ENCODE measurements at regions not wholly inside any gene's neighbourhood (a gene's known extent, or its start where the extent isn't known, plus 50 kb on each side); places are given as distances from the start of the nearest gene placed in this dataset.
A peak's percentile ranks its signal among the peaks of the same experiment; 100 is the strongest.
"Not testable (repeated sequence)": the region's sequence is repeated elsewhere in the genome, so short reads cannot be mapped to it uniquely, and the experiment has no call there.

DNA sequence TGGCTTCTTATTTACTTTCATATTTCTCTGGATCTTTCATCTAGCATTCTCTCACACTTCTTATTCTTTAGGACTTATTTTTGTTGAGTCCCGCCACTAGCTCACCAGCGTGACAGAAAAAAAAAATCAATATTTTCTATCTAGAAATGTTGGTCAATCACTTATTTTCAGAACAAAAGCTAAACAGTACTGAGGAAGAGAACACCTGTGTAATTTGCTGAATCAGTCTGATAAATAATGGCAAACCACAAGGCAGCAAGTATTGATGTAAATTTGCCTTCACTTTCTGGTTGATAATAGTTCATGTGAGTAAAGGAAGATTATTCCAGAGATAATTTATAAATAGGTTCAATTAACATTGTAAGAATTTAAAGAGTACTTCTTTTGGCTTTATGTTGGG lies 179.2 kb downstream of the BCHE start:
- Histone ChIP-seq H3K36me3 (replicated peaks; ENCODE audit: insufficient read depth, low read length) (no peaks in the 10 kb centered on the region), H3K4me3 (ENCODE audit: low read length) (0 out of 2 replicates have a peak overlapping the region, but pooled peaks have one; percentile 6), H3K9ac (ENCODE audit: low read length) (0 out of 2 replicates have a peak overlapping the region, but pooled peaks have one; percentile 2), H3K27me3 (replicated peaks; ENCODE audit: insufficient read depth, low read length) (no peaks in the 10 kb centered on the region), H3F3A (ENCODE audit: insufficient read depth, low read length) (0 out of 2 replicates have a peak, but pooled peaks cover 5% of the 10 kb centered on the region), H4K20me1 (ENCODE audit: insufficient read depth, low read length) (no peaks in the 10 kb centered on the region), H3K9me3 (replicated peaks; ENCODE audit: insufficient read depth, low read length) (no peaks in the 10 kb centered on the region), H2AFZ (ENCODE audit: low read length) (peak overlapping the region; percentile 35; the same call in 1 of the 2 replicates), H3K27ac (ENCODE audit: low read length) (peak overlapping the region; percentile 5; the same call in 1 of the 2 replicates), H3K9me2 (replicated peaks; ENCODE audit: insufficient read depth, low read length) (no peaks in the 10 kb centered on the region), H3K4me1 (ENCODE audit: low read length) (peaks cover 12% of the 10 kb centered on the region), H3K4me2 (ENCODE audit: low read depth, low read length) (peak overlapping the region; percentile 53), H3K79me2 (ENCODE audit: low read length) (no peaks in the 10 kb centered on the region)
- TF ChIP-seq EZH2phosphoT487 (IDR thresholded peaks at IDR 0.05; ENCODE audit: low read length) = no peak
- TF ChIP-seq, protein P1, sequence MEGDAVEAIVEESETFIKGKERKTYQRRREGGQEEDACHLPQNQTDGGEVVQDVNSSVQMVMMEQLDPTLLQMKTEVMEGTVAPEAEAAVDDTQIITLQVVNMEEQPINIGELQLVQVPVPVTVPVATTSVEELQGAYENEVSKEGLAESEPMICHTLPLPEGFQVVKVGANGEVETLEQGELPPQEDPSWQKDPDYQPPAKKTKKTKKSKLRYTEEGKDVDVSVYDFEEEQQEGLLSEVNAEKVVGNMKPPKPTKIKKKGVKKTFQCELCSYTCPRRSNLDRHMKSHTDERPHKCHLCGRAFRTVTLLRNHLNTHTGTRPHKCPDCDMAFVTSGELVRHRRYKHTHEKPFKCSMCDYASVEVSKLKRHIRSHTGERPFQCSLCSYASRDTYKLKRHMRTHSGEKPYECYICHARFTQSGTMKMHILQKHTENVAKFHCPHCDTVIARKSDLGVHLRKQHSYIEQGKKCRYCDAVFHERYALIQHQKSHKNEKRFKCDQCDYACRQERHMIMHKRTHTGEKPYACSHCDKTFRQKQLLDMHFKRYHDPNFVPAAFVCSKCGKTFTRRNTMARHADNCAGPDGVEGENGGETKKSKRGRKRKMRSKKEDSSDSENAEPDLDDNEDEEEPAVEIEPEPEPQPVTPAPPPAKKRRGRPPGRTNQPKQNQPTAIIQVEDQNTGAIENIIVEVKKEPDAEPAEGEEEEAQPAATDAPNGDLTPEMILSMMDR (IDR thresholded peaks at IDR 0.05; ENCODE audit: low read length) = no peak
- no peak for TF ChIP-seq EZH2 (optimal IDR thresholded peaks at IDR 0.05; ENCODE audit: low read depth, low read length)
- DNase-seq = peak; percentile 73

DNA sequence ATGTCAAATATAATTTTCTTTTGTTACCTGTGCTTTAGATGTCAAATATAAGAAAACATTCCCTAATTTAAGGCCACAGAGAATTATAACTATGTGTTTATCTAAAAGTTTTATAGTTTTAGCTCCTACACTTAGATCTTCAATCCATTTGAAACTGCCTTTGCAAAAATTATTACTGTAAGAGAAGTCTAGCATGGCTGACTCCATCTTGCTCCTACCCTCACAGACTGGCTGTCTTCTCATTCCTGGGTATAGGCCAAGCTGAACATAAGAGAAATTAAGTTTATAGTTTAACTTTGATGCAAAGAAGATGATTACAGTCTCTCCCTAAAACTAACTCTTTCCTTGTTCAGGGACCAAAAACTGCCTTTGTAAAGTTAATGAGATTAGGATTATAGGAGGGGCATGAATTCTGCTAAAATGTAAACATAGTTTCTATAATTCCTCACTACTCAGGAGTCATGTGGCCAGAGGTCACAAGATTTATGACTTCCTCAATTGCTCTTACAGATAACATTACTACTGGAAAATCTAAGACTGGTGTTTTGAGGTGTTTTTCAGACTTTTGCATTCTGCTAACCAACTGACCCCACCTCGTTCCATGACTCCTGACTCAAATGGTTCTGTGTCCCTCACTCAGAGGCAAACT lies 184.0 kb downstream of the BCHE start:
- H3K4me2 ChIP-seq (ENCODE audit: low read depth, low read length) = no peak overlapping the region
- peaks cover 6% of the 10 kb centered on the region for H3K4me1 ChIP-seq (ENCODE audit: low read length)
- H3K36me3 ChIP-seq (replicated peaks; ENCODE audit: insufficient read depth, low read length) = no peaks in the 10 kb centered on the region
- H4K20me1 ChIP-seq (ENCODE audit: insufficient read depth, low read length) = no peaks in the 10 kb centered on the region
- H3K79me2 ChIP-seq (ENCODE audit: low read length) = no peaks in the 10 kb centered on the region
- H3K27me3 ChIP-seq (replicated peaks; ENCODE audit: insufficient read depth, low read length) = no peaks in the 10 kb centered on the region
- no peak for DNase-seq
- H3K27ac ChIP-seq (ENCODE audit: low read length) = no peak overlapping the region
- no peak overlapping the region for H3K4me3 ChIP-seq (ENCODE audit: low read length)
- H3K9ac ChIP-seq (ENCODE audit: low read length) = no peak overlapping the region
- H2AFZ ChIP-seq (ENCODE audit: low read length) = no peak overlapping the region
- TF ChIP-seq EZH2 (optimal IDR thresholded peaks at IDR 0.05; ENCODE audit: low read depth, low read length) (no peak), EZH2phosphoT487 (IDR thresholded peaks at IDR 0.05; ENCODE audit: low read length) (no peak)
- TF ChIP-seq, protein P1 (IDR thresholded peaks at IDR 0.05; ENCODE audit: low read length) = no peak
- 0 out of 2 replicates have a peak, but pooled peaks cover 4% of the 10 kb centered on the region for H3F3A ChIP-seq (ENCODE audit: insufficient read depth, low read length)
- no peaks in the 10 kb centered on the region; the same call in 1 of the 2 replicates for H3K9me2 ChIP-seq (replicated peaks; ENCODE audit: insufficient read depth, low read length)
- no peaks in the 10 kb centered on the region for H3K9me3 ChIP-seq (replicated peaks; ENCODE audit: insufficient read depth, low read length)

DNA sequence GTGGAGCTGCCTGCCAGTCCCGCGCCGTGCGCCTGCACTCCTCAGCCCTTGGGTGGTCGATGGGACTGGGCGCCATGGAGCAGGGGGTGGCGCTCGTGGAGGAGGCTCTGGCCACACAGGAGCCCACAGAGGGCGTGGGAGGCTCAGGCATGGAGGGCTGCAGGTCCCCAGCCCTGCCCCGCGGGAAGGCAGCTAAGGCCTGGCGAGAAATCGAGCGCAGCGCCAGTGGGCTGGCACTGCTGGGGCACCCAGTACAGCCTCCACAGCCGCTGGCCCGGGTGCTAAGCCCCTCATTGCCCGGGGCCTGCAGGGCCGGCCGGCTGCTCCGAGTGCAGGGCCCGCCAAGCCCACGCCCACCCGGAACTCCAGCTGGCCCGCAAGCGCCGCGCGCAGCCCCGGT lies 187.9 kb downstream of the BCHE start:
- not testable (repeated sequence) for H3K4me3 ChIP-seq (ENCODE audit: low read length); H3K9me2 ChIP-seq (replicated peaks; ENCODE audit: insufficient read depth, low read length); H4K20me1 ChIP-seq (ENCODE audit: insufficient read depth, low read length); H3F3A ChIP-seq (ENCODE audit: insufficient read depth, low read length); H3K9me3 ChIP-seq (replicated peaks; ENCODE audit: insufficient read depth, low read length); H3K27me3 ChIP-seq (replicated peaks; ENCODE audit: insufficient read depth, low read length); H3K4me1 ChIP-seq (ENCODE audit: low read length); H2AFZ ChIP-seq (ENCODE audit: low read length); H3K9ac ChIP-seq (ENCODE audit: low read length); H3K4me2 ChIP-seq (ENCODE audit: low read depth, low read length); H3K79me2 ChIP-seq (ENCODE audit: low read length); H3K36me3 ChIP-seq (replicated peaks; ENCODE audit: insufficient read depth, low read length); H3K27ac ChIP-seq (ENCODE audit: low read length); DNase-seq

DNA sequence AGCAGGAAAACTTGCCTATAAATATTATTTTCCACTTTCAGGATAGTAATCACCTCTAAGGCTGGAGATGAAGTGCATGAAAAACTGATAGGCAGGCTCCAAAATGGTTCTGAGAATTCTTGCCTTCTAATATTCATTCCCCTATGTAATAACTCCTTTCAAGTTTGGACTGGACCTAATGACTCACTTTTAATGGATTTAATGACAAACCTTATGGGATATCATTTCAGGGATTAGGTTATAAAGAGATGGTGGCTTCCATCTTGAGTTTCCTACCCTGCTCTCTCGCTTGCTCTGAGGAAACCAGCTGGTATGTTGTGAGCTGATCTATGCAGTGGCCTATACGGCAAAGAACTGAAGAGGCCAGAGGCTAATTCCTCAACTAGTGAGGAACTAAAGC lies 192.0 kb downstream of the BCHE start:
- Histone ChIP-seq H3K4me3 (ENCODE audit: low read length) (no peak overlapping the region), H3K79me2 (ENCODE audit: low read length) (no peaks in the 10 kb centered on the region), H3K9me3 (replicated peaks; ENCODE audit: insufficient read depth, low read length) (no peaks in the 10 kb centered on the region), H3K36me3 (replicated peaks; ENCODE audit: insufficient read depth, low read length) (no peaks in the 10 kb centered on the region), H3K9me2 (replicated peaks; ENCODE audit: insufficient read depth, low read length) (no peaks in the 10 kb centered on the region), H4K20me1 (ENCODE audit: insufficient read depth, low read length) (no peaks in the 10 kb centered on the region), H3K27ac (ENCODE audit: low read length) (no peak overlapping the region), H3F3A (ENCODE audit: insufficient read depth, low read length) (no peaks in the 10 kb centered on the region), H3K27me3 (replicated peaks; ENCODE audit: insufficient read depth, low read length) (no peaks in the 10 kb centered on the region), H3K9ac (ENCODE audit: low read length) (no peak overlapping the region), H3K4me1 (ENCODE audit: low read length) (no peaks in the 10 kb centered on the region), H3K4me2 (ENCODE audit: low read depth, low read length) (no peak overlapping the region), H2AFZ (ENCODE audit: low read length) (no peak overlapping the region)
- TF ChIP-seq EZH2 (optimal IDR thresholded peaks at IDR 0.05; ENCODE audit: low read depth, low read length) (no peak), EZH2phosphoT487 (IDR thresholded peaks at IDR 0.05; ENCODE audit: low read length) (no peak)
- TF ChIP-seq, protein P1 (IDR thresholded peaks at IDR 0.05; ENCODE audit: low read length) = no peak
- no peak for DNase-seq

Data from MM.1S (cell line).